Astrocyte of the spinal cord (primary cell): ENCODE measurements at regions not wholly inside any gene's neighbourhood (a gene's known extent, or its start where the extent isn't known, plus 50 kb on each side); places are given as distances from the start of the nearest gene placed in this dataset.

Experiments
- DNase-seq: peaks from one replicate; pipeline ENCODE4 v3.0.0; 2011; ENCODE audit warnings: low read depth, low spot score
- H3K4me3 ChIP-seq: 2 replicates; pipeline ENCODE4 v1.5.1; 2011; ENCODE audit warnings: low read depth, mild to moderate bottlenecking, low read length, moderate library complexity
- in situ Hi-C: cut with HindIII; loops from 2 replicates; pipeline ENCODE4 v1.10.0; 2017; ENCODE audit warnings: low sequenced_read_pairs
- TF ChIP-seq, protein P1 (sequence below): IDR thresholded peaks from 2 replicates; pipeline ENCODE4 v1.5.1; 2012; ENCODE audit warnings: low read depth, mild to moderate bottlenecking, low read length, inconsistent platforms

DNA sequence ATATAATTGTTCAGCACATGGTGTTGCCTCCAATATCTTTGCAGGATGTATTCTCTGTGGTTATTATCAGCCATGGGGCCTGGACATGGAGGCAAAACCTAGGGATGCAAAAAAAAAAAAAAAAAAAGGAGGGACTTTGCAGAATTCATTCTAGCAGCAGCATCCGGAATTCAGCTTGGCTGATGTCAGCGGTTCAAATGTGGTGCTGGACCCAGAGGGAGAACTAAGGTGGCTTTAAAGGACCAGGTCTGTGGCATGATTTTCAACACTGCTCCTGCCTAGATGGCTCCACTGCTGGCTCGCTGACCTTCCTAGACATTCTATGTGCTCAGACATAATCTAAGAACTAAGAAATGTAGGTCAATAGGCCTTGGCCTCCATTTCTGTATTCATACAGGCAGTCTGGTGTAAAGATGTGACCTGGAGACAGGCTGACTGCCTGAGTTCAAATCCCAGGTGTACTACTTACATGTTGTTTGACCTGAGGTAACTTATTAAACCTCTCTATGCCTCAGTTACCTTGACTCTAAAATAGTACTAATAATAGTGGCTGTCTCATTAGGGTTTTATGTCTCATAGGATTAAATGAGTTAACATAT is 108.6 kb downstream of the PPM1A start:
- H3K4me3 ChIP-seq = no peak overlapping the region
- no peak for DNase-seq
- TF ChIP-seq, protein P1, sequence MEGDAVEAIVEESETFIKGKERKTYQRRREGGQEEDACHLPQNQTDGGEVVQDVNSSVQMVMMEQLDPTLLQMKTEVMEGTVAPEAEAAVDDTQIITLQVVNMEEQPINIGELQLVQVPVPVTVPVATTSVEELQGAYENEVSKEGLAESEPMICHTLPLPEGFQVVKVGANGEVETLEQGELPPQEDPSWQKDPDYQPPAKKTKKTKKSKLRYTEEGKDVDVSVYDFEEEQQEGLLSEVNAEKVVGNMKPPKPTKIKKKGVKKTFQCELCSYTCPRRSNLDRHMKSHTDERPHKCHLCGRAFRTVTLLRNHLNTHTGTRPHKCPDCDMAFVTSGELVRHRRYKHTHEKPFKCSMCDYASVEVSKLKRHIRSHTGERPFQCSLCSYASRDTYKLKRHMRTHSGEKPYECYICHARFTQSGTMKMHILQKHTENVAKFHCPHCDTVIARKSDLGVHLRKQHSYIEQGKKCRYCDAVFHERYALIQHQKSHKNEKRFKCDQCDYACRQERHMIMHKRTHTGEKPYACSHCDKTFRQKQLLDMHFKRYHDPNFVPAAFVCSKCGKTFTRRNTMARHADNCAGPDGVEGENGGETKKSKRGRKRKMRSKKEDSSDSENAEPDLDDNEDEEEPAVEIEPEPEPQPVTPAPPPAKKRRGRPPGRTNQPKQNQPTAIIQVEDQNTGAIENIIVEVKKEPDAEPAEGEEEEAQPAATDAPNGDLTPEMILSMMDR = no peak
- in situ Hi-C loops = no loop called here

DNA sequence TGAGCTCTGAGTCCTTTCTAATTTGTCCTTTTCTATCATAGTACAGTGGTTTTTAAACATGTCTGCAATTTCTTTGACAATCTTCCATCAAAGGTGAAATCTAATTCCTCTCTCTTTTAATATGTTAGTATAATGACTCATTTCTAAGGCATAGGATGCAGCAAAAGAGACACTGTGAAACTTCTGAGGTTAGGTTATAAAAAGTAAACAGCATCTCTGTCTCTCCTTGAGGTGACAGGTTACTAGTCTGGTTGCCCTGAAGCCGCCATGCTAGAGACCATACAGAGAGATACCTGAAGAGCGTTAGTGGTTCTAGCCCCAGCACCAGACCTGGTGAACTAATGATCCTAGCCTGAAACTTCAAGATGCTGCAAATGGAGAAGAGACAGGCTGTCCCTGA is 114.3 kb downstream of the PPM1A start:
- TF ChIP-seq, protein P1 = no peak
- in situ Hi-C loops = no loop called here
- H3K4me3 ChIP-seq = no peak overlapping the region
- no peak for DNase-seq

DNA sequence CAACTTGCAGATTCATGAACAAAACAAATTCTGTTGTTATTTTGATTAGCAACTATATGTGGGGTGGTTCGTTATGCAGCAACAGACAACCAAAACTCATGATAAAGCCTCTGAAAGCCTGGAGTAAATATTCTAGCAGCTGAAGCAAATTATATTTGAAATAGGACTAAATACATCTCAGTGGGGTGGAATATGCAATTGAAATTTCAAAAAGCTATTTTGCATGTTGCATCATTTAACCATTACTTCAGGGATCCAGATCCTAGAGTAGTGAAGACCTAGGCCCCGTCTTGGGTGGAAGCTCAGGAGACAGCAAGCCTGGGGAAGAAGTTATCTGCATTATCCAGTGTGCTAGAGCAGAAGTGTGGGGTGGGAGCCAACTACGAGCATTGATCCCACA is 114.7 kb downstream of the PPM1A start:
- TF ChIP-seq, protein P1 = no peak
- in situ Hi-C loops = no loop called here
- DNase-seq = no peak
- no peak overlapping the region for H3K4me3 ChIP-seq

DNA sequence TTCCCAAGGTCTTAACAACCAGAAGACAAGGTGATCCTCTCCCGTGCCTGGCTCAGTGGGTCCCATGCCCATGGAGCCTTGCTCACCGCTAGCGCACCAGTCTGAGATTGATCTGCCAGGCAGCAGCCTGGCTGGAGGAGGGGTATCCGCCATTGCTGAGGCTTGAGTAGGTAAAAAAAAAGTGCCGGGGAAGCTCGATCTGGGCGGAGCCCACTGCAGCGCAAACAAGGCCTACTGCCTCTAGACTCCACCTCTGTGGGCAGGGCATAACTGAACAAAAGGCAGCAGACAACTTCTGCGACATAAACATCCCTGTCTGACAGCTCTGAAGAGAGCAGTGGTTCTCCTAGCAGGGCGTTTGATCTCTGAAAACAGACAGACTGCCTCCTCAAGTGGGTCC is 104.0 kb downstream of the C14orf39 start:
- no peak for DNase-seq
- TF ChIP-seq, protein P1 = no peak
- in situ Hi-C loops = no loop called here
- H3K4me3 ChIP-seq = no peak overlapping the region
